HG03066 (cell line): ENCODE measurements at regions not wholly inside any gene's neighbourhood (a gene's known extent, or its start where the extent isn't known, plus 50 kb on each side); places are given as distances from the start of the nearest gene placed in this dataset.

Experiments
- ATAC-seq: cut with Tn5 transposase; IDR thresholded peaks from one replicate; pipeline ENCODE4 v1.9.1; 2021; ENCODE audit warnings: low read depth; ENCODE audit not compliant: unreplicated experiment

DNA sequence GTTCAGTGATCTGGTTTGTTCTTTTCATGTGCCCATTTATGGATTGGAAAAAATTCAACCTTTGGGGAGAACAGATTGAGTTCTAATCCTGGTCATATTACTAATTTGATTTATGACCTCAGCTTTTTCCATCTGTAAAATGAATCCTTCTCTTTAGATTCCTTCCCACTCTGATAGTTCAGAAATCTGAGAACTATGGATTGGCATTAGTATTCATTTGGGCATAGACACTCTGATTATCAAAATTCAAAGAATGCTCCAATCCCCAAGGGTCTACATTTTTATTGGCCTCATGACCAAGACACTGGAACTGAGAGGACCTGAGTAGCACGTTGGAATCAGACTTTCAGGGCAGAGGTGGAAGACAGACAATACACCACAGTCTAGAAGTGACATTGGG is 405.9 kb upstream of the PAPPA start:
- ATAC-seq: no peak

GRCh38 chr9:115756736-115757135 is 396.9 kb upstream of the PAPPA start:
- ATAC-seq: no peak

- no peak for ATAC-seq
Observed at GRCh38 chr9:115757461-115757860, 396.1 kb upstream of the PAPPA start.

- ATAC-seq: no peak
Observed at GRCh38 chr9:115758441-115758840, 395.1 kb upstream of the PAPPA start.

DNA sequence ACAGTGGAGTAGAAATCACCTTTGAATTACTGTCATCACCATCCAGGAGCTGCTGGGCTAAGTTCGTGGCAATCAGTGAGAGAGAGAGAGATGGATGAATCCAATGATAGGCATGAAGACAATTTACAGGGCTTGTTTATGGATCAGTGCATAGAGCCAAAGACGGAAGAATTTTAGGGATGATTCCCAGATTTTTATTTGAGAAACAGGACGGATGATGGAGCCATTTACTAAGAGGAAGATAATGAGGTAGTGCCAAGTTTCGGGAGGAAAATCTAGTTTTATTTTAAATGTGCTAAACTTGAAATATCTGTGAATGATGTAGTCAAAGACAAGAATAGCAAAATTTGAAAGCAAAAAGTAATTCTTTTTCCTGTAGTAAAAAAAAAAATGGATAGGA is 394.2 kb upstream of the PAPPA start:
- no peak for ATAC-seq

DNA sequence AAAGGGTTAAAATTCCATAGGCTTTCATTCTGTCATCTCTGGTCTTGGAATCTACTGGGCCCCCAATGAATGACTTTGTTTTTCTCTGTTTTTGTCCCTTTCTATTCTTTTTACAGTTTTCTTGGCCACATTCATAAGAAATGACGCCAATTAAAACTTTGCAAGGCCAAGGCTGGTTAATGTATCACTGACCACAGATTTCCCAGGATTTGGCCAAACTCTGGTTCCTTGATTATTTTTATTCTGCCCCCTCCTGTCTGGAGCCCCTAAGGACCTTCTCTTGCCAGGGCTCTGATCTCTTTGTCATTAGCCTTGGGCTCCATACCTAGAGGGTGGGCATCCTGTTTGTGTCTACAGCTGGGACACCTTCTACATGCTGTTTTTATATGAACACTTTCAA is 388.9 kb upstream of the PAPPA start:
- no peak for ATAC-seq

- no peak for ATAC-seq
Observed at GRCh38 chr9:115765060-115765459, 388.5 kb upstream of the PAPPA start.

GRCh38 chr9:115766370-115766955 is 387.1 kb upstream of the PAPPA start:
- ATAC-seq: no peak

DNA sequence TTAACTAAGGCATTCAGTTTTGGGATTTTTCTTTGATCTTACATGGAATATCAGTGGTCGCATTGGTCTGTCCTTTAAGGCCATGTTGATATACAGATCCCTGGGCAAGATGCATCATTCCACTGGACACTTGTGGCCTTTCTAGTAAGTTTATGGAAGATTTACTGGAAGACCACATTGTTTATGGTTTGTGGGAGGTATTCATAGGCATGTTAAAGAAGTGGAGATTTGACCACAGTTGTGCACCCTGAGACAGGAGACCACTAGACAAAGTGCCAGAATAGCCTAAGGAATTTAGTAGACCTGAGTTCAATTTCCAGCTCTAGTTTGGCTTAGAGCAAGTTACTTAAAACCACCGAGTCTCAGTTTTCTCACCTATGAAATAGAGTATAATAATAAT is 383.1 kb upstream of the PAPPA start:
- ATAC-seq: no peak

- no peak for ATAC-seq
Observed at GRCh38 chr9:115775659-115776058, 377.9 kb upstream of the PAPPA start.

- no peak for ATAC-seq
Observed at GRCh38 chr9:115777610-115778009, 376.0 kb upstream of the PAPPA start.

DNA sequence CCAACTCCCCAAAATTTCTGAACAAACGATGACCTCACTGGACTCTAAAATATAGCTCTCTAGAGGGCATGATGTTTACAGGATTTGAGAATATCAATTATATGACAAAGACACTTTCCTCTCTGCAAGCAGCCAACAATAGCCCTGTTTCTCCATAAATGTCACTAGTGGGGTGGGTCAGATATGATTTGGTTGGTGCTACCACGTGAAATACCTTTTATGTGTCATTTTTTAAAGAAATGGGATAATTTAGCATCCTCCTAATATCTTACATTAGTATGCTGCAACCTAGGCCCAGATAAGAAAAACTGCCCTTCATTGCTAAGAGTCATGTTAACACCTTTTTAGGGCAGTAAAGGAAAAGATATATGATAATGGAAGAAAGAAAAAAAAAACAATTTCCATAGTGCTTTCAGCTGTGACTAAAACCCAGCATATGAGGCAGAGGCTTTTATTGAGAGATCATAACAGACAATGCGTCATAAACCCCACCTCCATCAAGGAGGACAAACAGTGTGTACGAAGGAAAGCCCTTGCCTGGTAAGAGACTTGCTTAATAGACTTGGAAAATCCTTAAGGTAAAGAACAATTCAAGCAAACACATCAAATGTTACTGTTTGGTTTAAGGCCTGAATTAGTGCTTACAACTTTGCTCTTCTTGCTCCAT is 372.4 kb upstream of the PAPPA start:
- ATAC-seq: no peak

DNA sequence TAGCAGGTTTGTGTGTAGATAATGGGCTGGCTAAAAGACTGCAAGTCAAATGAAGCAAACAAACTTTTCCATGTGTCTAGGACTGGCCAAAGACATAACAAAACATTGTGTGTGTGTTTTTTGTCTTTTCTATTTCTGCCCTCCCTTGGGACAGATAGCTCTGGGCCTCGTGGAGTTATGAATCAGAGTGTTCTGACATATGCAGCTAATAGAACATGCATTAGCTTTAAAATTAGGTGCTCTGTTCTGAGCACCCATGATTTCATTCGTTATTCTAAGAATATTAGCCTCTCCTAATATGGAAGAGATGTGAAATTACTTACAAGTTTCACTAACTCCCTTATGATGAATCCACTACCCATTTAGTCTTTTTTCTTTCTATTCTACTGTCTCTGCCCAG is 367.3 kb upstream of the PAPPA start:
- ATAC-seq: no peak

DNA sequence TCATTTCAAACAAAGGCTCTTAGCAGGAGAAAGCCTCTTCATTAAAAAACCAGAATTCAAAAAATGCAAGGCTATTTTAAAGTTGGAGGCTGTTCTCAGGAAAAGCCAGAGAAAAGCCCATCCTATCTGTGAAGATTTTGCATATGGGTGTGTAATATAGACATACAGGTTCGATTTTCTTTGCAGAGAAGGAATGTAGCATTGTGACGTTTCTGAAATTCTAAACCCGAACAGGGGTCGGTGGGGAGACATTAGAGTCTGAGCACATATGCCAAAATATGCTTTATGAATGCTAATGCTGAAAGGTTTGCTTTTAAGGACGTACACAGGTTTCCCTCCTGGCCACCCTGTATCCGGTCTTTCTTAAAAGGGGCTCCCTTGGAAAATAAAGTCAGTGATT is 363.1 kb upstream of the PAPPA start:
- no peak for ATAC-seq

DNA sequence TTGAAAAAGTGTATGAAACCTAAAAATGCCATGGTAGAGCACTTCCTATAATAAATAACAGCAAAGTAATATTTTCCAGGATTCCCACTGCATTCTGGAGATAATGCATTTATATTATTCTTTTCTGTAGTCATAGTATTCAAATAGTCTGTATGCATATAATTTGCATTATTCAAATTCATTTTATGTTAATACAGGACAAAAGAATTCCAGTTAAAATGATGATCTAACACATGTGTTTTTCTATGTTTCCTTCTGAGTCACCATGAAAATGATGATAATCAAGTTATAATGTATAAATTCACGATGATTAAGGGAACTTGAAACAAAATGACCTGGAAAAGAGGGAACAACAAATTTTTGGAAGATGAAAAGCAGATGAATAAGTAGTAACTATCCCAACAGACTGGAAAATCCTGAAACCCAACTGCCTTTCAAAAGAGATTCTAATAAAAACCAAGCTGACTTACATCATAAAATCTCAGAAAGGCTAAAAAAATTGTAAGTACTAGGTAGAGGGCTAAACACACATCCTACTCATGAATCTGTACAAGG is 358.6 kb upstream of the PAPPA start:
- no peak for ATAC-seq

GRCh38 chr9:115799734-115800133 is 353.9 kb upstream of the PAPPA start:
- ATAC-seq: no peak

DNA sequence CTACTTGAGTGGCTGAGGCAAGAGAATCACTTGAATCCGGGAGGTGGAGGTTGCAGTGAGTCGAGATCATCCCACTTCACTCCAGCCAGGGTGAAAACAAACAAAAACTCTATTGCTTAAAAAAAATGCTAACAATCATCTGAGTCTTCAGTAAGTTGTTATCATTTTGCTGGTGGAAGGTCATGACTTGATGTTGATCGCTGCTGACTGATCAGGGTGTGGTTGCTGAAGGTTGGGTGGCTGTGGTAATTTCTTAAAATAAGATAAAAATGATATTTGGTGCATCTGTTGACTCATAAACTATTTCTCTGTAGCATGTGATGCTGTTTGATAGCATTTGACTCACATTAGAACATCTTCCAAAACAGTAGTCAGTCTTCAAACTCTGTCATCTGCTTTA is 349.4 kb upstream of the PAPPA start:
- ATAC-seq: no peak

DNA sequence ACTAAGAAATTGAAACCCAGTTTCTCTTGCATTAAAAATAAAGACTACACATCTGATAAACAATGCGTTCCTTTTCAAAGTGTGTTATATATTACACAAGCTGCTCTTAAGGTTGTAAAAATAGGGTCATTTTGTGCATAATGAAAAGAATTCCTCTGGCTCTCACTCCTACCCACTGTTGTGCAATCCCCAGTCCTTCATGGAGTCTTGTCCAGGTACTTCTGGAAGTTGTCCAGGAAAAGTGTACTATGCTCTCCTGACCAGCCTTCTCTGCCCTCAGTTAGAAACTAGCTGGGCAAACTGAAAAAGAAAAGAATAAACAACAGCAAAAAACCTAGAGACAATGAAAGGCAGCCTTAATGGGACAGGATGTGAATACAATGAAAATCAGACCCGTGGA is 345.5 kb upstream of the PAPPA start:
- no peak for ATAC-seq

- no peak for ATAC-seq
Observed at GRCh38 chr9:115808695-115809094, 344.9 kb upstream of the PAPPA start.

GRCh38 chr9:115810166-115810565 is 343.4 kb upstream of the PAPPA start:
- no peak for ATAC-seq

GRCh38 chr9:115814081-115814480 is 339.5 kb upstream of the PAPPA start:
- no peak for ATAC-seq

DNA sequence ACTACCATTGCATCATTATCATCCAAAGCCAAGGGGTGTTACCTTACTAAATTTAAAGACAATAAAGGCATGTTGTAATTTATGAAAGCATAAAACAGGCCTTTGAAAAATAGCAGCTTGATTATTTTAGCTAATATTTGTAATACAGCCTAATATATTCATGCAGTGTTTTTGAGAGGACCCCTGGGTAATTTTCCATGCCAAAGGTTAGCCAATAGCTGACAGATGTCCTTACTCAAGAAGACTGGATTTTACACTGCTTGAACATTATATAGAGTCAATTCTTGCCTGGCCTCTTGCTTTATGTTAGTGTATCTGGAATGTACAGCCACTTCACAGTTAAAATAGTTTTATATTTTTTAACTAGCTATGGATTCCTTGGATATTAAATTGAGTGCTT is 337.8 kb upstream of the PAPPA start:
- no peak for ATAC-seq
